Bronchial epithelial cell (primary cell): ENCODE measurements at regions not wholly inside any gene's neighbourhood (a gene's known extent, or its start where the extent isn't known, plus 50 kb on each side); places are given as distances from the start of the nearest gene placed in this dataset.

Source experiments
- DNase-seq: peaks from one replicate; pipeline ENCODE4 v3.0.0-alpha.2; 2010; ENCODE audit warnings: low read depth
- FAIRE-seq: peaks from 2 replicates; lab custom pipeline; 2011; peaks lifted over from hg19 to GRCh38; lab: Jason Lieb, UNC
- H3K27me3 ChIP-seq: 2 replicates; pipeline ENCODE4 v1.5.1; 2011; ENCODE audit warnings: low read length; ENCODE audit not compliant: control insufficient read depth, insufficient read depth
- H3K36me3 ChIP-seq: 2 replicates; pipeline ENCODE4 v1.5.1; 2011; ENCODE audit warnings: low read length; ENCODE audit not compliant: control insufficient read depth, insufficient read depth
- H3K4me3 ChIP-seq: 2 replicates; pipeline ENCODE4 v1.5.1; 2011; ENCODE audit warnings: mild to moderate bottlenecking, low read depth, low read length, control low read depth
- TF ChIP-seq, protein P1 (sequence below): IDR thresholded peaks from 2 replicates; pipeline ENCODE4 v1.5.1; 2011; ENCODE audit warnings: mild to moderate bottlenecking, moderate library complexity, low read length, control low read depth, inconsistent platforms; ENCODE audit not compliant: insufficient read depth, severe bottlenecking

DNA sequence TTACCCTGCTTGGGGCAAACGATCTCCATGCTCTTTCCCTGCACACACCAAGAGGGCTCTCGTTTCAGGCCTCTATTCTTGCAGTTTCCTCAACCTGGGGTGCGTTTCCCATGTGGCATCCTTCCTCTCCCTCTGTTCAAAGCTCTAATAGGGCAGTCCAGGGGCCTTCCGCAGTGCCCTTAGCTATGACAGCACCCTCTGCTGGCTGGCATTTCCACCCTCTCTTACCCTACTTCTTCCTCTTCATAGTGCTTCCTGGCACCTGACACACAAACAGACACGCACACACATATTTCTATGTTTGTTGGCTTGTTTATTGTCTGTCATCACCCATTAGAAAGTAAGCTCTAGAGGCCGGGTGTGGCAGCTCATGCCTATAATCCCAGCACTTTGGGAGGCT lies 294.0 kb downstream of the CLIC5 start:
- DNase-seq (no peak), FAIRE-seq (peak; percentile 28)
- TF ChIP-seq, protein P1, sequence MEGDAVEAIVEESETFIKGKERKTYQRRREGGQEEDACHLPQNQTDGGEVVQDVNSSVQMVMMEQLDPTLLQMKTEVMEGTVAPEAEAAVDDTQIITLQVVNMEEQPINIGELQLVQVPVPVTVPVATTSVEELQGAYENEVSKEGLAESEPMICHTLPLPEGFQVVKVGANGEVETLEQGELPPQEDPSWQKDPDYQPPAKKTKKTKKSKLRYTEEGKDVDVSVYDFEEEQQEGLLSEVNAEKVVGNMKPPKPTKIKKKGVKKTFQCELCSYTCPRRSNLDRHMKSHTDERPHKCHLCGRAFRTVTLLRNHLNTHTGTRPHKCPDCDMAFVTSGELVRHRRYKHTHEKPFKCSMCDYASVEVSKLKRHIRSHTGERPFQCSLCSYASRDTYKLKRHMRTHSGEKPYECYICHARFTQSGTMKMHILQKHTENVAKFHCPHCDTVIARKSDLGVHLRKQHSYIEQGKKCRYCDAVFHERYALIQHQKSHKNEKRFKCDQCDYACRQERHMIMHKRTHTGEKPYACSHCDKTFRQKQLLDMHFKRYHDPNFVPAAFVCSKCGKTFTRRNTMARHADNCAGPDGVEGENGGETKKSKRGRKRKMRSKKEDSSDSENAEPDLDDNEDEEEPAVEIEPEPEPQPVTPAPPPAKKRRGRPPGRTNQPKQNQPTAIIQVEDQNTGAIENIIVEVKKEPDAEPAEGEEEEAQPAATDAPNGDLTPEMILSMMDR = peak; percentile 16
- H3K4me3 ChIP-seq = no peak overlapping the region
- no peaks in the 10 kb centered on the region for H3K36me3 ChIP-seq
- no peaks in the 10 kb centered on the region for H3K27me3 ChIP-seq

DNA sequence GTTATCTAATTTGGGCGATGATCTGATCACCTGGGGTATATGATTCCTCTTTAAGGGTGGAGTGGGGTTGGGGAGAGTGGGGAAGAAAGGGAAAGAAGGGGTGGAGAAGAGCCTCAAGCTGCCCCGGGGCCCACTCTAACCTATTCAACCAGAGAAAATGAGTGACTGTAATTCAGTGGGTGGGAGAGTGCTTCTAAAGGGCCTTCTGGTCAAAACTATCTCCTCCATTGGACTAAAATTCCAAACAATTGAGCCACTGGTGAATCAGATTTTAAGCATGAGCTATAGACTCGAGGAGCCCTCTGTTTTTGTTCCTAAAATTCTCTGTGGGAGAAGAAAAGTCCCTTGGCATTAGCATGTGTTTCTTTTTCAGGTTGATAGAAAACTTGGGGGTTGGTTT lies 296.8 kb downstream of the CLIC5 start:
- no peak for DNase-seq
- TF ChIP-seq, protein P1 = no peak
- Histone ChIP-seq H3K36me3 (no peaks in the 10 kb centered on the region), H3K27me3 (no peaks in the 10 kb centered on the region), H3K4me3 (no peak overlapping the region)
- no peak for FAIRE-seq

DNA sequence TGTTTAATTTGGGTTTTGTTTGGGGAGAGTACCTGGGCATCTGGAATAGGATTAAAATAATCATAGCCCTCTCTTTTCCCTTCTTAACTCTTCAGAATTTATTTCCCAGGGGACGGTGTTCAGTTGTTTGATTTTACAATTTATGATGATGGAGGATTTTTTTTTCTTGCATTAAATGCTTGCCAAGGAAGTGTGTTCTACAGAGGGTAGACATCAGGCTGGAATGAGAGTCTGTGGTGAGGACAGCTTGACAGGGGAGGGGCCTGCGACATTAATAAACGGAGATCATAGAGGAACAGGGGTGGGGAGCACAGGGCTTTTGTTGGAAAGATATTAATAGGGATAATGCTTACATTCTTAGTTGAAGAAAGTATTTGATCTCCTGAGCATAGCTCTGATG lies 297.5 kb downstream of the CLIC5 start:
- Histone ChIP-seq H3K4me3 (no peak overlapping the region), H3K27me3 (no peaks in the 10 kb centered on the region), H3K36me3 (no peaks in the 10 kb centered on the region)
- no peak for DNase-seq
- FAIRE-seq = no peak
- TF ChIP-seq, protein P1 = no peak

DNA sequence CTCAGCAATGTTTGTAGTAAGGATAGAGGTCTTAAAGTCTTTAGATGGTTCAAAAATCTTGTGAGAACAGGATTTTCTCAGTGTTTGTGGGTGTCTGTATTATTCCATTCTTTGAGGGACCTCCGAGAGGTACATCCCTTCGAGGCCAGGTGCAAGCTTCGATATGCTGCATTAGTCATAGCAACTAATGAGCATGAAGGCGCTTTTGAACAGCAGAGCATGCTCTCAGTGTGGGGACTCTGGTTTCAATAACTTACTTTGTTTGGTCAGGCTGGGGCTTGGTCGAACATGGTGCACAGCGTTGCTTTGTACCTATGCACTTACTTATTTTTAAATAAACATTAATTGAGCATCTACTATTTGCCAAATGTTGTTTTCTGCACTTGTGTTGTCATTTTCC lies 297.9 kb downstream of the CLIC5 start:
- Histone ChIP-seq H3K4me3 (no peak overlapping the region), H3K27me3 (no peaks in the 10 kb centered on the region), H3K36me3 (no peaks in the 10 kb centered on the region)
- no peak for DNase-seq
- TF ChIP-seq, protein P1 = no peak
- no peak for FAIRE-seq

DNA sequence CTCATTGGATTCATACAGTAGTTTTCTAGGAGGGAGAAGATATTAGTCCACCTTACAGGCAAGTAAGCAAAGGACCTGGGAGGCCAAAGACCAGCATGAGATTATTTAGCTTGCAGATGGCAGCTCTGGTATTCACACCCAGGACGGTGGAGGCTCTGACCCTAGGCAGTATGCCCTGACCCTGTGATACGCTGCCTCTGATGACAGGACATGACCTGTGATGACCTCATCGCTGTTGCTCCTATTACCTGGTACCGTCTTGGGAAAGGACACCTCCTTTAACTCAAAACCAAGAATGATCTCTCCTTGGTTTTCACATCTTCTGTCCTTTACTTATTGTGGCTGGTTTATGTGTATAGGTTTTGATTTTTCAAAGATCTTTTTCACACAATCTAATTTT lies 298.6 kb downstream of the CLIC5 start:
- FAIRE-seq = no peak
- TF ChIP-seq, protein P1 = no peak
- no peak overlapping the region for H3K4me3 ChIP-seq
- H3K27me3 ChIP-seq = no peaks in the 10 kb centered on the region
- no peak for DNase-seq
- H3K36me3 ChIP-seq = no peaks in the 10 kb centered on the region

DNA sequence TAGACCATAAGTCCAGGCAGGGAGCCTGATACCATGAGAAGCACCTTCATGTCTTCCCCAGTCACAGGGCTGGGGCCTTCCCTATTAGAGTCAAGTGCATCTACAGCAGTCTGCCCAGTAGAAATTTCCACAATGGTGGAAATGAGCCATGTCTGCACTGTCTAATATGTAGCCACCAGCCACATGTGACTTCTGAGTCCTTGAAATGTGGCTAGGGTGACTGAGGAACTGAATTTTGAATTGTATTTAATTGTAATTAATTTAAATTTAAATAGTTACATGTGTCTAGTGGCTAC lies 300.2 kb downstream of the CLIC5 start:
- no peak for FAIRE-seq
- no peak for DNase-seq
- H3K36me3 ChIP-seq = no peaks in the 10 kb centered on the region
- no peaks in the 10 kb centered on the region for H3K27me3 ChIP-seq
- TF ChIP-seq, protein P1 = no peak
- no peak overlapping the region for H3K4me3 ChIP-seq
